Adrenal gland (tissue), 9 donors: ENCODE measurements at regions not wholly inside any gene's neighbourhood (a gene's known extent, or its start where the extent isn't known, plus 50 kb on each side); places are given as distances from the start of the nearest gene placed in this dataset.
A peak's percentile ranks its signal among the peaks of the same experiment; 100 is the strongest.

Experiments used
- DNase-seq, 7 donors: peaks; one replicate each; pipeline ENCODE4 v3.0.0-alpha.2; 2019 to 2020
- H3K27ac ChIP-seq, 5 donors: fragments of 200-600 bp; sonication (generic) in 4 of 5; 1 replicate in 3 of 5; 2 replicates in 2 of 5; pipeline versions ENCODE4 v1.5.1 to v1.8.0; 2016 to 2020; ENCODE audit warnings: mild to moderate bottlenecking in 1 of 5
- H3K27me3 ChIP-seq: fragments of 200-600 bp; 2 replicates; pipeline ENCODE4 v1.8.0; 2021
- H3K36me3 ChIP-seq, 2 donors: fragments of 200-600 bp; replicated peaks in 1 of 2; 1 replicate in 1 of 2; 2 replicates in 1 of 2; pipeline versions ENCODE4 v1.5.1 to v1.8.0; 2018 to 2022
- H3K4me1 ChIP-seq, 2 donors: fragments of 200-600 bp; replicated peaks in 1 of 2; 1 replicate in 1 of 2; 2 replicates in 1 of 2; pipeline versions ENCODE4 v1.5.1 to v1.8.0; 2018 to 2021
- H3K4me3 ChIP-seq, 4 donors: fragments of 200-600 bp; sonication (generic) in 3 of 4; one replicate each; pipeline ENCODE4 v1.5.1; 2016 to 2018
- H3K9me3 ChIP-seq, 3 donors: fragments of 200-600 bp; sonication (generic) in 1 of 3; replicated peaks in 1 of 3; 1 replicate in 2 of 3; 2 replicates in 1 of 3; pipeline versions ENCODE4 v1.5.1 to v1.8.0; 2016 to 2021
- CTCF ChIP-seq, 6 experiments: fragments of 450-650 bp in 4 of 6; fragments of 200-600 bp in 2 of 6; sonication (generic) in 1 of 6; IDR thresholded peaks; 1 replicate in 5 of 6; 2 replicates in 1 of 6; pipeline versions ENCODE4 v1.5.1 to v1.8.0; 2016 to 2021; ENCODE audit warnings: antibody characterized with exemption in 6 of 6, mild to moderate bottlenecking in 2 of 6, moderate library complexity in 1 of 6
- POLR2A ChIP-seq, 2 donors: fragments of 450-650 bp; IDR thresholded peaks; one replicate each; pipeline ENCODE4 v1.6.1; 2017; ENCODE audit warnings: antibody characterized with exemption in 2 of 2, mild to moderate bottlenecking in 2 of 2, moderate library complexity in 1 of 2
- WGBS, 4 donors: extraction: QIAGEN DNeasy Blood & Tissue Kit in 2 of 4; methylation state at CpG; one replicate each; pipeline versions ENCODE4 v1.1.5 to v1.1.7; 2013 to 2017; 5-methylcytosine and 5-hydroxymethylcytosine counted together
- intact Hi-C, 2 donors: fragments of 100-400 bp; cut with DNase I; formaldehyde crosslinking; loops; one replicate each; pipeline versions ENCODE4 v1.14.1 to v1.15.0; 2022 to 2023
- donor health status: healthy with polysubstance abuse.
- donor health status: Bipolar disorder and iron deficiency.
- donor health status: DM: yes; HTN: yes; CAD: no.
- donor health status: DM: no; HTN: no; CAD: no.
- donor health status: DM: no; HTN: no; CAD: no.

GRCh38 chr18:72673242-72673641, 129.1 kb upstream of the CBLN2 start:
- no peaks in the 10 kb centered on the region for H3K27me3 ChIP-seq
- intact Hi-C loops = no loop called here
- no peak for DNase-seq
- no peak for TF ChIP-seq CTCF (IDR thresholded peaks at IDR 0.05)
- no peak for TF ChIP-seq POLR2A (IDR thresholded peaks at IDR 0.05)
- H3K4me1 ChIP-seq = no peaks in the 10 kb centered on the region
- H3K9me3 ChIP-seq = no peaks in the 10 kb centered on the region
- H3K27ac ChIP-seq = no peak overlapping the region
- no peaks in the 10 kb centered on the region for H3K36me3 ChIP-seq
- 40 to 56% (median 48%) methylated on average over 5 of the region's 5 CpGs for WGBS, 4 donors
- H3K4me3 ChIP-seq = no peak overlapping the region

GRCh38 chr18:72672364-72673184, 128.4 kb upstream of the CBLN2 start:
- Histone ChIP-seq H3K4me3 (no peak overlapping the region), H3K27ac (no peak overlapping the region), H3K4me1 (no peaks in the 10 kb centered on the region), H3K36me3 (no peaks in the 10 kb centered on the region), H3K9me3 (no peaks in the 10 kb centered on the region), H3K27me3 (no peaks in the 10 kb centered on the region)
- intact Hi-C loops = no loop called here
- 55 to 64% (median 58%) methylated on average over 11 of the region's 11 CpGs for whole genome bisulfite sequencing, 4 donors
- TF ChIP-seq POLR2A (IDR thresholded peaks at IDR 0.05) (no peak), CTCF (IDR thresholded peaks at IDR 0.05) (peak; percentile 33 to 62 (median 42))
- peak in 2 of 7 donors; percentile 4 to 18 for DNase-seq

GRCh38 chr18:72667932-72668331, 123.8 kb upstream of the CBLN2 start:
- Histone ChIP-seq H3K9me3 (no peaks in the 10 kb centered on the region), H3K27ac (no peak overlapping the region), H3K4me3 (no peak overlapping the region), H3K36me3 (no peaks in the 10 kb centered on the region), H3K27me3 (no peaks in the 10 kb centered on the region), H3K4me1 (no peaks in the 10 kb centered on the region)
- TF ChIP-seq CTCF (IDR thresholded peaks at IDR 0.05) (no peak), POLR2A (IDR thresholded peaks at IDR 0.05) (no peak)
- WGBS, 4 donors = 71 to 86% (median 77%) methylated on average over 4 to 6 of the region's 6 CpGs
- intact Hi-C loops = no loop called here
- DNase-seq = no peak

- 49 to 71% (median 59%) methylated on average over 3 of the region's 3 CpGs for WGBS, 4 donors
- H3K4me1 ChIP-seq = no peaks in the 10 kb centered on the region
- H3K4me3 ChIP-seq = no peak overlapping the region
- H3K27ac ChIP-seq = no peak overlapping the region
- no peaks in the 10 kb centered on the region for H3K27me3 ChIP-seq
- peak in 5 of 7 donors; percentile 16 to 64 (median 42) for DNase-seq
- TF ChIP-seq POLR2A (IDR thresholded peaks at IDR 0.05) (no peak), CTCF (IDR thresholded peaks at IDR 0.05) (peak in 4 of 6 experiments; percentile 16 to 22 (median 18))
- no peaks in the 10 kb centered on the region for H3K36me3 ChIP-seq
- H3K9me3 ChIP-seq = no peaks in the 10 kb centered on the region
- intact Hi-C loops = no loop called here
Observed at GRCh38 chr18:72652990-72653593, 109.0 kb upstream of the CBLN2 start.
